Mammary epithelial cell (primary cell): ENCODE measurements at regions not wholly inside any gene's neighbourhood (a gene's known extent, or its start where the extent isn't known, plus 50 kb on each side); places are given as distances from the start of the nearest gene placed in this dataset.

Experiments used
- CTCF ChIP-seq, 2 donors: IDR thresholded peaks in 1 of 2; conservative IDR thresholded peaks in 1 of 2; 2 replicates each; pipeline ENCODE4 v1.5.1; 2011 to 2012; ENCODE audit warnings: inconsistent platforms in 2 of 2, low read length in 2 of 2, mild to moderate bottlenecking in 2 of 2, control low read depth in 1 of 2, low read depth in 1 of 2; ENCODE audit not compliant: insufficient read depth in 1 of 2; ENCODE audit errors: extremely low read depth in 1 of 2
- EZH2 ChIP-seq: IDR thresholded peaks from 2 replicates; pipeline ENCODE4 v1.6.1; 2012; ENCODE audit warnings: low read length, inconsistent platforms, borderline replicate concordance

DNA sequence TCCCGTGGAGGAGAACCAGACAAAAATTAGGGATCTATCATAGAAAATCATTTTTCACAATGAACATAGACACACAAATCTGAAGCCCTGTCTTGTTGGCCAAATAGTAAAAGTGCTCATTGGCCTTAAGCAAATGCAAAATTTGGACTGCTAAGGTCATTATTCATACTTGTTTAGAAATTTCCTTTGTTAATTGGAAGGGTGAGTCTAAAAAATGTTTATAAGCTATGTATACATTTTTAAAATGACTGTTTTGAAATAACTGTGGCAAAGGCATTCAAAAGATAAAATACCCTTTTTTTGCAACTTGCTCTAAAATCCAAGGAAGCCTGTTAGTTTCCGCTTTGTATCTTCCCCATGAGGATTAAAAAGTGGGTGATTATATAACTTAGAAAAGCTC lies 195.0 kb downstream of the ZNF330 start:
- no peak for TF ChIP-seq CTCF (conservative IDR thresholded peaks at IDR 0.05 in 1 of 2, IDR thresholded peaks at IDR 0.05 in 1 of 2; ENCODE audit: extremely low read depth in 1 of 2, insufficient read depth in 1 of 2, low read depth in 1 of 2, low read length in 2 of 2)
- no peak for TF ChIP-seq EZH2
